PC-9 (cell line): ENCODE measurements at regions not wholly inside any gene's neighbourhood (a gene's known extent, or its start where the extent isn't known, plus 50 kb on each side); places are given as distances from the start of the nearest gene placed in this dataset.

ENCODE experiments used
- BruUV-seq: library from RNA; stranded (reverse); fragments of 400-500 nt; replicated peaks from 2 replicates; lab custom pipeline; 2021; lab: Mats Ljungman, UMichigan
- CTCF ChIA-PET: fragments of 300-600 bp; sonication (Branson Sonifier 250); formaldehyde crosslinking; loops from one replicate; lab custom pipeline; 2022; ENCODE audit warnings: antibody characterized with exemption; lab: Charles Lee
- POLR2A ChIA-PET: fragments of 300-600 bp; sonication (Branson Sonifier 250); formaldehyde crosslinking; loops from one replicate; lab custom pipeline; 2022; ENCODE audit warnings: antibody characterized with exemption; ENCODE audit not compliant: unreplicated experiment; lab: Charles Lee
- DNase-seq, 2 experiments: peaks; one replicate each; pipeline versions ENCODE4 v3.0.0 to v3.0.0-alpha.2; 2015 to 2022; ENCODE audit warnings: mixed read lengths in 1 of 2
- H2AFZ ChIP-seq: fragments of 200-600 bp; sonication (generic); 2 replicates; pipeline ENCODE4 v1.8.1; 2017; ENCODE audit warnings: antibody characterized with exemption
- H3F3A ChIP-seq: fragments of 200-600 bp; sonication (generic); 2 replicates; pipeline ENCODE4 v1.8.1; 2017; ENCODE audit warnings: antibody characterized with exemption, mild to moderate bottlenecking, low read depth; ENCODE audit not compliant: insufficient read depth
- H3K27ac ChIP-seq: fragments of 200-600 bp; sonication (generic); 2 replicates; pipeline ENCODE4 v1.6.1; 2016; ENCODE audit warnings: mixed run types
- H3K27me3 ChIP-seq: fragments of 200-600 bp; sonication (generic); 2 replicates; pipeline ENCODE4 v1.6.1; 2016; ENCODE audit warnings: low read depth, mixed run types; ENCODE audit not compliant: insufficient read depth
- H3K36me3 ChIP-seq: fragments of 200-600 bp; sonication (generic); 2 replicates; pipeline ENCODE4 v1.6.1; 2016; ENCODE audit warnings: low read depth, mixed run types
- H3K4me1 ChIP-seq: fragments of 200-600 bp; sonication (generic); replicated peaks from 2 replicates; pipeline ENCODE4 v1.6.1; 2016; ENCODE audit warnings: mixed run types; ENCODE audit not compliant: insufficient read depth
- H3K4me2 ChIP-seq: fragments of 200-600 bp; sonication (generic); 2 replicates; pipeline ENCODE4 v1.6.1; 2017; ENCODE audit warnings: mixed run types
- H3K4me3 ChIP-seq: fragments of 200-600 bp; sonication (generic); 2 replicates; pipeline ENCODE4 v1.6.1; 2016; ENCODE audit warnings: mixed run types
- H3K79me2 ChIP-seq: fragments of 200-600 bp; sonication (generic); 2 replicates; pipeline ENCODE4 v1.6.1; 2017; ENCODE audit warnings: low read depth, mixed run types
- H3K9me2 ChIP-seq: fragments of 200-600 bp; sonication (generic); 2 replicates; pipeline ENCODE4 v1.8.1; 2017; ENCODE audit warnings: mild to moderate bottlenecking; ENCODE audit not compliant: insufficient read depth
- H3K9me3 ChIP-seq: fragments of 200-600 bp; sonication (generic); 2 replicates; pipeline ENCODE4 v1.8.1; 2016; ENCODE audit warnings: low read depth; ENCODE audit not compliant: insufficient read depth
- H4K20me1 ChIP-seq: fragments of 200-600 bp; sonication (generic); 2 replicates; pipeline ENCODE4 v1.8.1; 2017; ENCODE audit not compliant: insufficient read depth
- EZH2 ChIP-seq: fragments of 200-600 bp; sonication (generic); IDR thresholded peaks from 2 replicates; pipeline ENCODE4 v1.8.0; 2017; ENCODE audit warnings: antibody characterized with exemption, low read depth
- intact Hi-C: fragments of 100-400 bp; cut with micrococcal nuclease; formaldehyde crosslinking; loops from one replicate; pipeline ENCODE4 v1.10.0; 2022; ENCODE audit not compliant: unreplicated experiment
- TF ChIP-seq, protein P1 (sequence below): fragments of 200-600 bp; sonication (generic); conservative IDR thresholded peaks from 2 replicates; pipeline ENCODE4 v1.6.1; 2017; ENCODE audit warnings: mixed run types, antibody characterized with exemption, mild to moderate bottlenecking, moderate library complexity

DNA sequence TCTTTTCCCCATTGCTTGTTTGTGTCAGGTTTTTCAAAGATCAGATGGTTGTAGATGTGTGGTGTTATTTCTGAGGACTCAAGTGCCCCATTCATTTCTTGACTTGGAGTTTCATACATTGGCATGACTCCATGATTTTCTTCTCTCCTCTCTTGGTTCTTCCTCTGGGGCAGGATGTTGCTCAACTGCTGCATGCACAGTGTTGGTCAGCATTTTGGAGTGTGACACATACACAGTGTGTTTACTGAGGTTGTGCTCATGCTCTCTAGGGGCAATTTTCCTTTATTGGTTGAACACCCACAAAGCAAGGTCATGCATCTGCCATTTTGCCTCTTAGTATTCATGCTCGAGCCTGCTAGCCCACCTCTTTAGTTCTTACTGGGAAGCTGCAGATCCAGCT, 1993.8 kb downstream of the ARAP2 start:
- CTCF ChIA-PET, result no interaction called here
- Histone ChIP-seq H3K36me3 (no peaks in the 10 kb centered on the region), H3K4me2 (no peak overlapping the region), H2AFZ (no peak overlapping the region), H3K27ac (no peak overlapping the region), H3K79me2 (no peaks in the 10 kb centered on the region), H4K20me1 (no peaks in the 10 kb centered on the region), H3K4me1 (no peaks in the 10 kb centered on the region), H3K27me3 (no peaks in the 10 kb centered on the region), H3F3A (no peaks in the 10 kb centered on the region), H3K9me2 (no peaks in the 10 kb centered on the region), H3K9me3 (no peaks in the 10 kb centered on the region), H3K4me3 (no peak overlapping the region)
- POLR2A ChIA-PET, result no interaction called here
- DNase-seq, result no peak
- no TSS peak for BruUV-seq
- TF ChIP-seq, protein P1, sequence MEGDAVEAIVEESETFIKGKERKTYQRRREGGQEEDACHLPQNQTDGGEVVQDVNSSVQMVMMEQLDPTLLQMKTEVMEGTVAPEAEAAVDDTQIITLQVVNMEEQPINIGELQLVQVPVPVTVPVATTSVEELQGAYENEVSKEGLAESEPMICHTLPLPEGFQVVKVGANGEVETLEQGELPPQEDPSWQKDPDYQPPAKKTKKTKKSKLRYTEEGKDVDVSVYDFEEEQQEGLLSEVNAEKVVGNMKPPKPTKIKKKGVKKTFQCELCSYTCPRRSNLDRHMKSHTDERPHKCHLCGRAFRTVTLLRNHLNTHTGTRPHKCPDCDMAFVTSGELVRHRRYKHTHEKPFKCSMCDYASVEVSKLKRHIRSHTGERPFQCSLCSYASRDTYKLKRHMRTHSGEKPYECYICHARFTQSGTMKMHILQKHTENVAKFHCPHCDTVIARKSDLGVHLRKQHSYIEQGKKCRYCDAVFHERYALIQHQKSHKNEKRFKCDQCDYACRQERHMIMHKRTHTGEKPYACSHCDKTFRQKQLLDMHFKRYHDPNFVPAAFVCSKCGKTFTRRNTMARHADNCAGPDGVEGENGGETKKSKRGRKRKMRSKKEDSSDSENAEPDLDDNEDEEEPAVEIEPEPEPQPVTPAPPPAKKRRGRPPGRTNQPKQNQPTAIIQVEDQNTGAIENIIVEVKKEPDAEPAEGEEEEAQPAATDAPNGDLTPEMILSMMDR, result no peak
- TF ChIP-seq EZH2, result no peak
- intact Hi-C loops, result no loop called here

DNA sequence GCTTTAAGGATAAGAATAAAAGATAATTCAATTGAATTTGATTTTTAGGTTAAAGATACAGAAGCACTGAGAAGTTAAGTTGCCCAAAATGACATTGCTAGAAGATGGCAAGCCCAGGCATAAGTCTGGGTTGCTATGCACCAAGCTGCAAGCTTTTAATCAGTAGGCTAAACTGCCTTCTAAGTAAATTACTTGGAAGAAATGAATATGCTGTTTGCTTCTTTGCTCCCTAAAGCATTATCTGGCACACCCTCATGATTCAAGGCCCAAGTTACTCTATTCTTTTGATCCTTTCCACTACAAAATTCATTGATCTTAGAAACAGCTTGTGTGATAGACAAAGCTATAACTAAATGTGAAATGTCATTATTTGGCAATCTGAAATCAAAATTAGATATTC, 1991.1 kb downstream of the ARAP2 start:
- Histone ChIP-seq H3K4me2 (no peak overlapping the region), H3K4me1 (no peaks in the 10 kb centered on the region), H3F3A (no peaks in the 10 kb centered on the region), H3K27ac (no peak overlapping the region), H3K9me3 (no peaks in the 10 kb centered on the region), H4K20me1 (no peaks in the 10 kb centered on the region), H3K4me3 (no peak overlapping the region), H3K27me3 (no peaks in the 10 kb centered on the region), H3K9me2 (no peaks in the 10 kb centered on the region), H2AFZ (no peak overlapping the region), H3K79me2 (no peaks in the 10 kb centered on the region), H3K36me3 (no peaks in the 10 kb centered on the region)
- intact Hi-C loops, result no loop called here
- no peak for DNase-seq
- no peak for TF ChIP-seq EZH2
- TF ChIP-seq, protein P1, result no peak
- ChIA-PET POLR2A (no interaction called here), CTCF (no interaction called here)
- no TSS peak for BruUV-seq

DNA sequence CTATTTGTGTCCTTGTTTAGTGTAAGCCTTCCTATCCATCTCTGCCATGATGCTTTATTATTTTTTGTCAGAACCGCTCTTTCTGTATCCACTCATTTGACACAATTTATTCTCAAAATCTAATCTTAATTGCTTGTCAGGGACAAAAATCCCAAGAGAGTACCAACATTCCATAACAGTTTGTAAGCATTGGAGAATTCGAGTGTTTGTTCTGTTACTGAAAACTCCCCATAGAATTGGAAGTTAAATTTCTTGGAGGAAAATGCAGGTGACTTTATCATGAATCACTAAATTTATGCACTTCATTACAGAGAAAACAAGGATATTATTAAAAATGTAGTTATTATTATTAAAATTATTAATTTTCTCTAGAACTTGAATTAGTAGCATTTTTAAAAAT, 1986.1 kb downstream of the ARAP2 start:
- Histone ChIP-seq H3K79me2 (no peaks in the 10 kb centered on the region), H3F3A (no peaks in the 10 kb centered on the region), H3K9me3 (no peaks in the 10 kb centered on the region), H3K27me3 (no peaks in the 10 kb centered on the region), H3K4me2 (no peak overlapping the region), H3K36me3 (no peaks in the 10 kb centered on the region), H3K27ac (no peak overlapping the region), H4K20me1 (no peaks in the 10 kb centered on the region), H3K4me3 (no peak overlapping the region), H2AFZ (no peak overlapping the region), H3K4me1 (no peaks in the 10 kb centered on the region), H3K9me2 (no peaks in the 10 kb centered on the region)
- intact Hi-C loops, result no loop called here
- no TSS peak for BruUV-seq
- TF ChIP-seq, protein P1, result no peak
- no peak for TF ChIP-seq EZH2
- ChIA-PET POLR2A (no interaction called here), CTCF (no interaction called here)
- DNase-seq, result no peak
